Activated naive CD8-positive, alpha-beta T cell (primary cell): ENCODE measurements at regions not wholly inside any gene's neighbourhood (a gene's known extent, or its start where the extent isn't known, plus 50 kb on each side); places are given as distances from the start of the nearest gene placed in this dataset.

Experiments
- H3K27ac Mint-ChIP-seq: one replicate; pipeline ENCODE4 v1.8.0; 2021; ENCODE audit warnings: mixed read lengths
- H3K27me3 Mint-ChIP-seq: one replicate; pipeline ENCODE4 v1.8.0; 2021; ENCODE audit warnings: mixed read lengths
- H3K36me3 Mint-ChIP-seq: one replicate; pipeline ENCODE4 v1.8.0; 2021; ENCODE audit warnings: mixed read lengths
- H3K4me1 Mint-ChIP-seq: one replicate; pipeline ENCODE4 v1.8.0; 2021; ENCODE audit warnings: low read depth, mixed read lengths
- H3K4me3 Mint-ChIP-seq: one replicate; pipeline ENCODE4 v1.8.0; 2021; ENCODE audit warnings: mild to moderate bottlenecking, mixed read lengths
- H3K9me3 Mint-ChIP-seq: one replicate; pipeline ENCODE4 v1.8.0; 2021; ENCODE audit warnings: low read depth, mixed read lengths

GRCh38 chr3:168336276-168336675 lies 240.6 kb upstream of the GOLIM4 start:
- H3K36me3 Mint-ChIP-seq: no peaks in the 10 kb centered on the region
- H3K27me3 Mint-ChIP-seq: no peaks in the 10 kb centered on the region
- H3K9me3 Mint-ChIP-seq: peaks cover 5% of the 10 kb centered on the region
- H3K4me1 Mint-ChIP-seq: no peaks in the 10 kb centered on the region
- H3K27ac Mint-ChIP-seq: no peak overlapping the region
- no peak overlapping the region for H3K4me3 Mint-ChIP-seq

GRCh38 chr3:168333410-168333935 lies 237.7 kb upstream of the GOLIM4 start:
- Mint-ChIP-seq H3K4me1 (no peaks in the 10 kb centered on the region), H3K36me3 (no peaks in the 10 kb centered on the region), H3K27me3 (no peaks in the 10 kb centered on the region), H3K27ac (no peak overlapping the region), H3K4me3 (no peak overlapping the region), H3K9me3 (peaks cover 5% of the 10 kb centered on the region)

- H3K4me3 Mint-ChIP-seq: no peak overlapping the region
- no peak overlapping the region for H3K27ac Mint-ChIP-seq
- no peaks in the 10 kb centered on the region for H3K36me3 Mint-ChIP-seq
- no peaks in the 10 kb centered on the region for H3K27me3 Mint-ChIP-seq
- no peaks in the 10 kb centered on the region for H3K4me1 Mint-ChIP-seq
- no peaks in the 10 kb centered on the region for H3K9me3 Mint-ChIP-seq
Measured at GRCh38 chr3:168331756-168332155, 236.0 kb upstream of the GOLIM4 start.

DNA sequence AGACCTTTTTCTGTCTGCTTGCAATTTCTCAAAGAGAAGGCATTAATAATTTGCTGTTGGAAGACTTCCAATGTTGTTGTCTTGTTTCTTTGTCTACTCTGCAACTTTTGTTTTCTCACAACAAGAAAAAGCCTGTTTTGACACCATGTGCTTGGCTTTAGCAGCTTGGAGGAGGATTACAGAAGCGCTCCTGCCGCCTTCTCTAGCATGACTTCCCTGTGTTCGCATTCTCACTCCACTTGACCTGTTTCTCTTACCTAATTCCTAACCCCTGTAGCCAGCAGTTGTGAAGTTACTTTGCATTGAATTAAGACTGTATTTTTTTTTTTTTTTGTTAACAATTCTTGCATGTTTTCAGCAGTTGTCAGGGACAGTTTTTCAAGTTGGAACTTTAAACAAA lies 235.3 kb upstream of the GOLIM4 start:
- no peaks in the 10 kb centered on the region for H3K9me3 Mint-ChIP-seq
- no peak overlapping the region for H3K27ac Mint-ChIP-seq
- H3K36me3 Mint-ChIP-seq: no peaks in the 10 kb centered on the region
- H3K27me3 Mint-ChIP-seq: no peaks in the 10 kb centered on the region
- no peak overlapping the region for H3K4me3 Mint-ChIP-seq
- H3K4me1 Mint-ChIP-seq: no peaks in the 10 kb centered on the region

DNA sequence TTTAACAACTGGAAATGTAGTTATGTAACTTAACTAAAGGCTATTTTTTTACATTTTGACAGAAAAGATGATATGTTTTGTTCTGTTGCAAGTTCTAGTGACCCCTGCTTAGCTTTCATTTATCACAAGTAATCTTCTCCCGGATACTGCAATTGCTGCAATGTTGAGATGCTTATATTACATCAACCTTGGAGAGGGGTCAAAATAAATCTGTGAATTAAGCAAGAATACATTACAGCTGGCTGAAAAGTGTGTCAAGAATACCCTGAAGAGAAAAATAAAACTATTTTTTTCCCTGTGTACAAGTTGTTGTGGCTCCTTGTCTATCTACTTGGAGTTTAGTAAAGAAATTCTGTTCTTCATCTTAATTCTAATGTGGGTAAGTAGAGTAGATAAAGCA lies 232.1 kb upstream of the GOLIM4 start:
- no peak overlapping the region for H3K4me3 Mint-ChIP-seq
- H3K27me3 Mint-ChIP-seq: no peaks in the 10 kb centered on the region
- H3K4me1 Mint-ChIP-seq: no peaks in the 10 kb centered on the region
- no peak overlapping the region for H3K27ac Mint-ChIP-seq
- H3K9me3 Mint-ChIP-seq: no peaks in the 10 kb centered on the region
- no peaks in the 10 kb centered on the region for H3K36me3 Mint-ChIP-seq

DNA sequence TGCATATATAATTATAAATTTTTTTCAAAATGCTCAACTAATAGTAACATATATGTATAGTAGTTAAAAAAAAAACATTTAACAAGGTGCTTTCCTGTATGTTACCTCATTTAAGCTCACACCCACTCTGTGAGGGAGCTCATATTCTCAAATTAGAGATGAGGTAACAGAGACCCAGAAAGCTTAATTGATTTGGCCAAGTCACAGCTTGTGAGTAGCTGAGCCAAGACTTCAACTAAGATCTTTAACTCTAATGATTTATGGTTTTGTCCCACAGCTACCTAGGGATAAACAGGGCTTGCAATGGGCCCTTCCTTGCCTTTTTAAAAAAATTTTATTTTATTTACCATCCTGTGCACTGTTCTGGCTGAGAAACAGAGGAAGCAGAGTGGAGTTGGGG lies 230.0 kb upstream of the GOLIM4 start:
- Mint-ChIP-seq H3K4me3 (no peak overlapping the region), H3K4me1 (no peaks in the 10 kb centered on the region)

DNA sequence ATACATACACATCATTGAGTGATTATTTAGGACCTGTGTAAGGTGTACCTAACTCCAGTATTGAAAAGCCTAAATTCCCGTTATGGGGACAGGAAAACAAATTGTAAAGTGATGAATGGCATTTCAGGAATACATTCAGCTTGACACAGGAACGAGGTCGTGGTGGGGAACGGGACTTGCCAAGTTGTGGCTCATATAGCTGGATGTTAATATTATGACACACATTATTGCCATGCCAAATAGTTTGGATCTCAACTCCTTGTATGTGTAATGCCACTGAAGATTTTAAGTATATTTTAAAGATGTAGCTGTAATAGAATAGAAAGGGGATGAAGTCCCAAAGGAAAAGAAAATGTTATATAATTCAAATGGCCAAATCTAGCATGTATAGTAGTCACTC lies 227.2 kb upstream of the GOLIM4 start:
- Mint-ChIP-seq H3K27ac (no peak overlapping the region), H3K27me3 (no peaks in the 10 kb centered on the region), H3K4me3 (no peak overlapping the region), H3K9me3 (peaks cover 3% of the 10 kb centered on the region), H3K4me1 (no peaks in the 10 kb centered on the region), H3K36me3 (no peaks in the 10 kb centered on the region)

More for the DNA sequence above, 230.0 kb upstream of the GOLIM4 start:
- Mint-ChIP-seq H3K36me3 (no peaks in the 10 kb centered on the region), H3K9me3 (peaks cover 1% of the 10 kb centered on the region), H3K27ac (no peak overlapping the region), H3K27me3 (no peaks in the 10 kb centered on the region)

DNA sequence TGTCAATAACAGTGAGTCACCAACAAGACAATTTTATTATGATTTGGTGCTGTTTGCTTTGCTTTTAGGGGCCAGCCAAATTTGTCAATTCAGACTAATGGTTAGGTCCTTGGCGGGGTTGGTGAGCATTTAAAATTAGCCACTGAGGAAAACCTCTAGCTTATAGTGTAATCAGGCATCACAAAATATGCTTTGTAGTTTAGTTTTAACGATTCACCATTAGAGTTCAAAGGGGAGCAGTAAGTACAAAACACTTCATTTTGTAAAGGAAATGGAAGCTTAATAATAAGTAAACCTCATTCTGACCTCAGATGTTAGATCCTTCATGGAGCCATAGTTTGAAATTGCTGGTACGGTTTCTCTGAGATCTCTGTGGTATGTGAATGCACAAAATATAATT lies 218.4 kb upstream of the GOLIM4 start:
- no peaks in the 10 kb centered on the region for H3K36me3 Mint-ChIP-seq

GRCh38 chr3:168312984-168313383 lies 217.3 kb upstream of the GOLIM4 start:
- Mint-ChIP-seq H3K27me3 (no peaks in the 10 kb centered on the region), H3K4me1 (no peaks in the 10 kb centered on the region), H3K36me3 (no peaks in the 10 kb centered on the region), H3K27ac (no peak overlapping the region), H3K9me3 (no peaks in the 10 kb centered on the region), H3K4me3 (no peak overlapping the region)

More for the DNA sequence above, 218.4 kb upstream of the GOLIM4 start:
- H3K4me1 Mint-ChIP-seq: no peaks in the 10 kb centered on the region
- H3K9me3 Mint-ChIP-seq: no peaks in the 10 kb centered on the region
- no peak overlapping the region for H3K4me3 Mint-ChIP-seq
- no peaks in the 10 kb centered on the region for H3K27me3 Mint-ChIP-seq
- H3K27ac Mint-ChIP-seq: no peak overlapping the region

DNA sequence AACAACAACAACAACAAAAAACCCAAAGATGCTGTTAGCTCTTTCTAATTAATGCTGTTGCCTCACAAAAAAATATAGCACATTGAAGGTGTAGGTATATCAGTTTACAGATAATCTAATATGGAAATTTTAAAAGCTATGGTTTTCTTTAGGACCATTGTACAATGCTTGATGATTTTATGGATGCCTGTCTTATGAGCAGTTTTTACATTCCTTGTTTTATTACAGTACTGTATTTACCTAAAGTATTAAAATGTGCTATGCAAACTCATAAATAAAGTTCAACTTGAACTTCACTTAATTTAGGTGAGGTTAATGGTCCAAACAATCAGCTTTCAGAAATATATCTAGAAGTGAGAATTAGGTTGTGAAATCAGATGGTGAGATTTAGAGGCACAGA lies 212.2 kb upstream of the GOLIM4 start:
- Mint-ChIP-seq H3K36me3 (no peaks in the 10 kb centered on the region), H3K4me1 (no peaks in the 10 kb centered on the region), H3K9me3 (peaks cover 9% of the 10 kb centered on the region), H3K27ac (no peak overlapping the region), H3K4me3 (no peak overlapping the region), H3K27me3 (no peaks in the 10 kb centered on the region)

DNA sequence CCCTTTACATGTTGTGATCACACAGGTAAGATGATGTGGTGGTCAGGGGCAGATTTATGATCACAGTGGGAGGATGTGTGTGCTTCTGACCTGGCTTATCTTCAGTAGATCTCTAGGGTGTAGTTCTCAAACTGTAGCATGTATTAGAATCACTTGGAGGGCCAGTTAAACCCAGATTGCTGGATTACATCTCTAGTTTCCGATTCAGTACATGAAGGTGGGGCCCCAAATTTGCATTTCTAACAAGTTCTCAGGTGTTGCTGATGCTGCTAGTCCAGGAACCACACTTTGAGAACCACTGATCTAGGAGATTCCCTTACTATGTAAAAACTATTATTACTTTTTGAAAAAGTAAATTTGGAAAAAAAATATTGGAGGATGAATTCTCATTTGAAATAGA lies 199.3 kb upstream of the GOLIM4 start:
- H3K27me3 Mint-ChIP-seq: no peaks in the 10 kb centered on the region
- H3K27ac Mint-ChIP-seq: no peak overlapping the region
- H3K4me3 Mint-ChIP-seq: no peak overlapping the region
- H3K36me3 Mint-ChIP-seq: no peaks in the 10 kb centered on the region
- H3K9me3 Mint-ChIP-seq: peaks cover 12% of the 10 kb centered on the region
- H3K4me1 Mint-ChIP-seq: no peaks in the 10 kb centered on the region

DNA sequence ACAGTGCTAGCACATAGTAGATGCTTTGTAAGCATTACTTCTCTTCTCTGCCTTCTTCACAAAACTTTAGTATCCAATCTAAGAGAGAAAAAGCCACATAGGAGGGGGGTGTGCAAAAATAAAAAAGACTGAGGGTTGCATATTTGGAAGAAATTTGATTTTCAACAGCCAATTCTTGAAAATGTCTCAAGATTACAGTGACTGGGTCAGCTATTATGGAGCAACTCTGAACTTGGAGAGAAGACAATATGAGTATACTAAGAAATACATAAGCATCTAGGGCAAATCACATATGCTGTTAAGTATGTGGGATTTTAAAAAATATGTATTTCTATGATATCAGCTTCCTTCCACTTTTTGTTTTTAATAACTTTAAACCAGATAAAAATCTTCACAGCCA lies 196.6 kb upstream of the GOLIM4 start:
- peaks cover under 1% of the 10 kb centered on the region for H3K9me3 Mint-ChIP-seq
- no peak overlapping the region for H3K27ac Mint-ChIP-seq
- H3K4me3 Mint-ChIP-seq: no peak overlapping the region
- H3K27me3 Mint-ChIP-seq: no peaks in the 10 kb centered on the region
- H3K36me3 Mint-ChIP-seq: no peaks in the 10 kb centered on the region
- H3K4me1 Mint-ChIP-seq: no peaks in the 10 kb centered on the region

DNA sequence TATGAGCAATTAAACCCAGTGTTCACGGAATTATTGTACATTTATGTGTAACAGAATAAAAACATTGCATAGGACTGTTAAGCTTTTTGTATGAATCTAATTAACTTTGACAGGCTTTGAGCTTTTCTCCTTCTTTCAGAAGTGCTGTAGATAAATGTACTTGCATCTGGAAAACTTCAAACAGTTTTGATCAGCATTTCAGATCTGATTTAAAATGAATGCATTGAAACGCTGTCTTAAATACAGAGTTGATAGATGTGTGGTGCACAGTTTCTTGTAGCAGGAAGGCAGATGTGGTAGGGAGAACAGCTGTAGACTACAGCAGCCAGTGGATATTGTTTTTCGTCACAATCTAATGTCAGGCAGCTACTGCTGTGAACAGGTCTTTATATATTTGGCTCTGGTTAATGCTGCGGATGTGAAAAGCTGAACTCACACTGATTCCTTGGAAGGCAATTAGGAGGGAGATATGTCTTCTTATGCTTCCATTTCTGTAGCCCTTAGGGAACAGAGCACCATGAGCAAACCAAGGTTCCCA lies 193.8 kb upstream of the GOLIM4 start:
- Mint-ChIP-seq H3K27me3 (no peaks in the 10 kb centered on the region), H3K27ac (no peak overlapping the region), H3K4me1 (no peaks in the 10 kb centered on the region), H3K4me3 (no peak overlapping the region), H3K36me3 (no peaks in the 10 kb centered on the region), H3K9me3 (no peaks in the 10 kb centered on the region)

DNA sequence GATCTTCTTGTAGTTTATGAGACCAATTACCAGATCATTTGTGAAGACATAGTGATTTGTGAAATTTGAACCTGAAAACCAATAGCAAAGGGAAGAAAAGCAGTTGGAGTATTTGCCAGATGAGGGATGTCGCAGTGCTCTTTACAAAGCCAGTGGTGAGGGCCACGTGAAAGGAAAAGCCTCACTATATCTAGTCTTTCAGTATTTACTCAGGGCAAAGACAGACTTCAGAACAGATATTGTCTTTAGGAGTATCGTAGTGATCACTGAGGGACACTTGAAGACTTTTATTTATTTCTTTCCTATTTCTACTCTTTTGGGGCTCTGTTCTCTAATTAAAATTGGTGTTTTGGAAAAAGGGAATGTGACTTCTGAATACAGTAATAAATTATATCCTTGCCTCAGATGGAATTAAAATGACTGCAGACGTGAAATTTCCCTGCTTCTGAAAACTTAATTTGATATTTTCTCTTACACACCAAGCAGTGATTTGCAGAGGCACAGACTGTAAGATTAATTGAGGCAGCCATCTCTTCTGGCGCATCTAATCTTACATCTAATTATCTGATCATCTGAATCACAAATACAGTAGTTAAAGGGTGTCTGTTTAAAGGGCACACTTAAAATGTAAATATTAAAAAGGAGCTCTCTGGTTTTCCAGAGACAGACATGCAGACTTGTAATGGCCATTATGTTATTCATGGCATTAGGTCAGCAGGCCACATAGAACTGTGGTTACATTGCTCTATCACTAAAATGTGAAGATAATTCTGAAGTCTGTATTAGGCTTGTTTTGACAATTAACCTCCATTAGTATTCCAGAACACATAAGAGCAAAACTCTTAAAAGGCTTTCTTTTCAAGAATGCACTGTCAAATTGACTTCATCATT lies 193.0 kb upstream of the GOLIM4 start:
- H3K4me3 Mint-ChIP-seq: no peak overlapping the region
- H3K27me3 Mint-ChIP-seq: no peaks in the 10 kb centered on the region
- H3K36me3 Mint-ChIP-seq: no peaks in the 10 kb centered on the region
- H3K4me1 Mint-ChIP-seq: no peaks in the 10 kb centered on the region
- no peak overlapping the region for H3K27ac Mint-ChIP-seq
- H3K9me3 Mint-ChIP-seq: no peaks in the 10 kb centered on the region

GRCh38 chr3:168285506-168285905 lies 189.8 kb upstream of the GOLIM4 start:
- no peaks in the 10 kb centered on the region for H3K4me1 Mint-ChIP-seq
- H3K27ac Mint-ChIP-seq: no peak overlapping the region
- H3K36me3 Mint-ChIP-seq: no peaks in the 10 kb centered on the region
- H3K27me3 Mint-ChIP-seq: no peaks in the 10 kb centered on the region
- no peaks in the 10 kb centered on the region for H3K9me3 Mint-ChIP-seq
- no peak overlapping the region for H3K4me3 Mint-ChIP-seq

DNA sequence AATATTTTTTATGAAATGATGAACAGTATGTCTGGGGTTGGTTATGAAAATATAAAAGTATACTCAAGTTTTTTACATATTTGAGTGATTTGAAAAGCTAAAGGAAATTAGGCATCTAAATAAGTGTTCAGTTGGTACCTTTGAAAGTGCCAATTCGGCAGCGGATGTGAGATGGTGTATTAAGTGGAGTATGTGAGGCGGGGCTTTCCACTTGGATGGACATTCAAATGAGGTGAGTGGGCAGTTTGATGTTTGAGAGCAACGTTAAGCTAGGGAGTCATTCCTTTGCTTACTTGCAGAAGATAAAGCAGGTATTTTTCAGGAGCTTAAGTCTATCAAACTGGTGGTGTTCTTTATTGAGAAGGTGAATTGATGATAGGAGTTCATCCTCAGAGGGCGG lies 189.0 kb upstream of the GOLIM4 start:
- Mint-ChIP-seq H3K27ac (no peak overlapping the region), H3K4me3 (no peak overlapping the region), H3K27me3 (no peaks in the 10 kb centered on the region), H3K36me3 (no peaks in the 10 kb centered on the region), H3K9me3 (no peaks in the 10 kb centered on the region), H3K4me1 (no peaks in the 10 kb centered on the region)
